ENCODE measurements at regions not wholly inside any gene's neighbourhood (a gene's known extent, or its start where the extent isn't known, plus 50 kb on each side); places are given as distances from the start of the nearest gene placed in this dataset.

DNA sequence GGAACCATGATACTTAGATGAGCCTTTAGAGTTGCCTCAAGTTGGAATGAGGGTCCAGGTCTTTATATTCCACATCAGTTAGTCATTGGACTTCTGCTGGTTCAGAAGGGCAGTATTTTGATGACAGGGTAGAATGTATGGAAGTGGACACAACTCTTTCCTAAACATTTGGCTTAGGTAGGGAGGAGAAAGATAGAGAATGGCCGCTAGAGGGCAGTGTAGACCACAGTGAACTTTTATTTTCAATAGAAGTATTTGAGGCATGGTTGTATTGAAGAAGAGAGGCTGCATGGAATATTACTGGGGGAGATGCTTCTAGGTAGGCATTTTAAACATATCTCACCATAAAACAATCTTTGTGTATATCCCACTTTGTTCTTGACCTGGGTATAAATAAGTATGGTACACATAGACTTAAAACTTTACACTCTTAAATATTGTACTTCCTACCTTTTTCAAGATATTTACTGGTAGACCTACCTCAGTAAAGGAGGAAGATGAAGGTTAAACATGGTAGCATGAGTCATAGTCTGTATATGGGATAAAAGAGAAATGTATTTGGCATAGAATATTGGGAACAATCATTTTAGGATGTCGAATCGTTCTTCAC lies 497.6 kb upstream of the FAM98A start:
- POLR2A ChIA-PET, result no interaction called here
- Histone ChIP-seq H3K27ac (ENCODE audit: extremely low read depth, low read depth, low read length) (no peak overlapping the region), H3K4me1 (ENCODE audit: control insufficient read depth, insufficient read depth, low read length) (no peaks in the 10 kb centered on the region), H3K36me3 (ENCODE audit: control insufficient read depth in 2 of 2, insufficient read depth in 1 of 2, low read length in 2 of 2) (no peaks in the 10 kb centered on the region), H3K4me3 (ENCODE audit: low read depth, low read length) (no peak overlapping the region), H3K9me3 (ENCODE audit: control insufficient read depth, insufficient read depth, low read depth, low read length) (no peaks in the 10 kb centered on the region)
- CTCF ChIA-PET, result interaction anchor here (0.5 to 1.0 kb wide), 7 partner anchors 8 to 1314 kb away, joined by 3 to 7 read pairs (median 3); no protein-coding TSS in a partner anchor
- TF ChIP-seq, protein P1, sequence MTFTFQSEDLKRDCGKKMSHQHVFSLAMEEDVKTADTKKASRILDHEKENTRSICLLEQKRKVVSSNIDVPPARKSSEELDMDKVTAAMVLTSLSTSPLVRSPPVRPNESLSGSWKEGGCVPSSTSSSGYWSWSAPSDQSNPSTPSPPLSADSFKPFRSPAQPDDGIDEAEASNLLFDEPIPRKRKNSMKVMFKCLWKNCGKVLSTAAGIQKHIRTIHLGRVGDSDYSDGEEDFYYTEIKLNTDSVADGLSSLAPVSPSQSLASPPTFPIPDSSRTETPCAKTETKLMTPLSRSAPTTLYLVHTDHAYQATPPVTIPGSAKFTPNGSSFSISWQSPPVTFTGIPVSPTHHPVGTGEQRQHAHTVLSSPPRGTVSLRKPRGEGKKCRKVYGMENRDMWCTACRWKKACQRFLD (tag by site-specific recombination; IDR thresholded peaks at IDR 0.05), result no peak
- TF ChIP-seq ZNF221 (tag by site-specific recombination; IDR thresholded peaks at IDR 0.05; ENCODE audit: borderline replicate concordance) (no peak), ZNF654 (tag by site-specific recombination; IDR thresholded peaks at IDR 0.05; ENCODE audit: low read depth) (peak; percentile 62), ZNF274 (IDR thresholded peaks at IDR 0.05; ENCODE audit: low read length) (no peak), ZNF274 (tag by site-specific recombination; IDR thresholded peaks at IDR 0.05; ENCODE audit: borderline replicate concordance) (no peak)

GRCh38 chr2:34093790-34094189 lies 494.7 kb upstream of the FAM98A start:
- POLR2A ChIA-PET, result no interaction called here
- Histone ChIP-seq H3K4me1 (ENCODE audit: control insufficient read depth, insufficient read depth, low read length) (no peaks in the 10 kb centered on the region), H3K36me3 (ENCODE audit: control insufficient read depth in 2 of 2, insufficient read depth in 1 of 2, low read length in 2 of 2) (no peaks in the 10 kb centered on the region), H3K9me3 (ENCODE audit: control insufficient read depth, insufficient read depth, low read depth, low read length) (no peaks in the 10 kb centered on the region), H3K27ac (ENCODE audit: extremely low read depth, low read depth, low read length) (no peak overlapping the region), H3K4me3 (ENCODE audit: low read depth, low read length) (no peak overlapping the region)
- no peak for TF ChIP-seq GLIS1 (tag by site-specific recombination; IDR thresholded peaks at IDR 0.05)
- no peak for TF ChIP-seq PRDM1 (tag by site-specific recombination; IDR thresholded peaks at IDR 0.05)
- TF ChIP-seq ZNF501 (tag by site-specific recombination; IDR thresholded peaks at IDR 0.05), result no peak
- no peak for TF ChIP-seq ZNF221 (tag by site-specific recombination; IDR thresholded peaks at IDR 0.05; ENCODE audit: borderline replicate concordance)
- TF ChIP-seq ZEB2 (tag by site-specific recombination; IDR thresholded peaks at IDR 0.05), result no peak
- TF ChIP-seq ZNF146 (tag by site-specific recombination; IDR thresholded peaks at IDR 0.05), result no peak
- no peak for TF ChIP-seq TCF7L2 (IDR thresholded peaks at IDR 0.05; ENCODE audit: borderline replicate concordance, low read depth, low read length)
- TF ChIP-seq ZNF138 (tag by site-specific recombination; IDR thresholded peaks at IDR 0.05; ENCODE audit: borderline replicate concordance), result no peak
- no peak for TF ChIP-seq ZNF580 (tag by site-specific recombination; IDR thresholded peaks at IDR 0.05)
- TF ChIP-seq ZNF561 (tag by site-specific recombination; IDR thresholded peaks at IDR 0.05; ENCODE audit: borderline replicate concordance), result no peak
- TF ChIP-seq HOXC10 (CRISPR knock-in tag; IDR thresholded peaks at IDR 0.05), result no peak
- TF ChIP-seq ZFP37 (tag by site-specific recombination; IDR thresholded peaks at IDR 0.05), result no peak
- TF ChIP-seq GLIS2 (tag by site-specific recombination; IDR thresholded peaks at IDR 0.05), result no peak
- TF ChIP-seq ZNF354C (tag by site-specific recombination; IDR thresholded peaks at IDR 0.05; ENCODE audit: borderline replicate concordance, low read depth), result no peak
- no peak for TF ChIP-seq ZNF211 (tag by site-specific recombination; IDR thresholded peaks at IDR 0.05; ENCODE audit: low read depth)
- CTCF ChIA-PET, result interaction anchor here (0.7 kb wide), 1 partner anchor 102 kb away, joined by 4 read pairs; no protein-coding TSS in a partner anchor

DNA sequence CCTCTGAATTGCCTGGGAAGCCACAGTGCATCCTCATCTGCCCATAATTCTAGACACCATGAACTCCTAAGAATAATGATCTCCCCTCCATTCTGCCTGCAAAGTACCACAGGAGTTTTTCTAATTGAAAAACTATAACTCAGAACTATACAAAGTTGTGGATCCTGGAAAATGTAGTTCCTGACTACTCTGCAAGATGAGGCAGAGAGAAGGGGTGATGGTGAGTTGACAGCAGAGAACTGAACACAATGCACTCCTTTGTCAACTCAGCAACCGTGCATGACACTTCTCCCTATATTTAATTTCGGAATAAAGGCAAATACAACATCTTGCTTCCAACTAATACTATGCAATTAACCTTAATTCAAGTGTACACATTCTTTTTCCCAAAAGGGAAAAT lies 471.1 kb upstream of the FAM98A start:
- ChIA-PET POLR2A (no interaction called here), CTCF (no interaction called here)
- TF ChIP-seq REPIN1 (tag by site-specific recombination; IDR thresholded peaks at IDR 0.05; ENCODE audit: low read depth) (no peak), ZNF830 (tag by site-specific recombination; IDR thresholded peaks at IDR 0.05; ENCODE audit: low read depth) (no peak), KLF7 (tag by site-specific recombination; IDR thresholded peaks at IDR 0.05; ENCODE audit: borderline replicate concordance) (no peak), ZNF366 (tag by site-specific recombination; conservative IDR thresholded peaks at IDR 0.05) (no peak), ZNF629 (tag by site-specific recombination; IDR thresholded peaks at IDR 0.05) (no peak)
- Histone ChIP-seq H3K4me3 (ENCODE audit: low read depth, low read length) (no peak overlapping the region), H3K36me3 (ENCODE audit: control insufficient read depth in 2 of 2, insufficient read depth in 1 of 2, low read length in 2 of 2) (no peaks in the 10 kb centered on the region), H3K27ac (ENCODE audit: extremely low read depth, low read depth, low read length) (no peak overlapping the region), H3K9me3 (ENCODE audit: control insufficient read depth, insufficient read depth, low read depth, low read length) (no peaks in the 10 kb centered on the region), H3K4me1 (ENCODE audit: control insufficient read depth, insufficient read depth, low read length) (no peaks in the 10 kb centered on the region)

Measured in HEK293 (cell line).